Mesothelial cell of epicardium (in vitro differentiated cells): ENCODE measurements at regions not wholly inside any gene's neighbourhood (a gene's known extent, or its start where the extent isn't known, plus 50 kb on each side); places are given as distances from the start of the nearest gene placed in this dataset.

Experiments
- DNase-seq, 2 experiments: peaks; one replicate each; pipeline ENCODE4 v3.0.0; 2021; ENCODE audit warnings: low spot score in 2 of 2; ENCODE audit not compliant: unreplicated experiment in 2 of 2
- H3K27ac Mint-ChIP-seq: 2 replicates; pipeline ENCODE4 v1.8.0; 2021; ENCODE audit warnings: mixed read lengths
- H3K27me3 Mint-ChIP-seq: 2 replicates; pipeline ENCODE4 v1.8.0; 2021; ENCODE audit warnings: low read depth, mixed read lengths
- H3K36me3 Mint-ChIP-seq: 2 replicates; pipeline ENCODE4 v1.8.0; 2021; ENCODE audit warnings: mixed read lengths
- H3K4me1 Mint-ChIP-seq: 2 replicates; pipeline ENCODE4 v1.8.0; 2021; ENCODE audit warnings: mixed read lengths
- H3K4me3 Mint-ChIP-seq: 2 replicates; pipeline ENCODE4 v1.8.0; 2021; ENCODE audit warnings: mild to moderate bottlenecking, moderate library complexity, mixed read lengths
- H3K9me3 Mint-ChIP-seq: 2 replicates; pipeline ENCODE4 v1.8.0; 2021; ENCODE audit warnings: mixed read lengths
- CTCF ChIP-seq: fragments of 200-600 bp; sonication (generic); IDR thresholded peaks from one replicate; pipeline ENCODE4 v1.5.0; 2021; ENCODE audit warnings: antibody characterized with exemption; ENCODE audit not compliant: unreplicated experiment

- no peaks in the 10 kb centered on the region for H3K27me3 Mint-ChIP-seq
- H3K4me3 Mint-ChIP-seq, result no peak overlapping the region
- peaks cover 1% of the 10 kb centered on the region for H3K4me1 Mint-ChIP-seq
- H3K9me3 Mint-ChIP-seq, result no peaks in the 10 kb centered on the region
- no peak for TF ChIP-seq CTCF
- no peaks in the 10 kb centered on the region for H3K36me3 Mint-ChIP-seq
- no peak overlapping the region for H3K27ac Mint-ChIP-seq
- no peak for DNase-seq
These were observed 515.8 kb upstream of the ZFHX3 start for GRCh38 chr16:73563709-73564108.

- TF ChIP-seq CTCF, result no peak
- H3K9me3 Mint-ChIP-seq, result no peaks in the 10 kb centered on the region
- H3K36me3 Mint-ChIP-seq, result no peaks in the 10 kb centered on the region
- no peaks in the 10 kb centered on the region for H3K27me3 Mint-ChIP-seq
- no peak overlapping the region for H3K27ac Mint-ChIP-seq
- DNase-seq, result no peak
- no peak overlapping the region for H3K4me3 Mint-ChIP-seq
- no peaks in the 10 kb centered on the region for H3K4me1 Mint-ChIP-seq
These were observed 512.6 kb upstream of the ZFHX3 start for GRCh38 chr16:73560497-73560896.

GRCh38 chr16:73558219-73558618 lies 510.3 kb upstream of the ZFHX3 start:
- H3K36me3 Mint-ChIP-seq, result no peaks in the 10 kb centered on the region
- H3K9me3 Mint-ChIP-seq, result no peaks in the 10 kb centered on the region
- DNase-seq, result no peak
- no peak overlapping the region for H3K4me3 Mint-ChIP-seq
- no peak overlapping the region for H3K27ac Mint-ChIP-seq
- peaks cover 10% of the 10 kb centered on the region for H3K4me1 Mint-ChIP-seq
- no peaks in the 10 kb centered on the region for H3K27me3 Mint-ChIP-seq
- no peak for TF ChIP-seq CTCF

- no peaks in the 10 kb centered on the region for H3K9me3 Mint-ChIP-seq
These were observed 506.2 kb upstream of the ZFHX3 start for GRCh38 chr16:73553941-73554660.

GRCh38 chr16:73549984-73550631 lies 502.2 kb upstream of the ZFHX3 start:
- no peak for TF ChIP-seq CTCF
- no peaks in the 10 kb centered on the region for H3K9me3 Mint-ChIP-seq

More at GRCh38 chr16:73553941-73554660, 506.2 kb upstream of the ZFHX3 start:
- H3K27me3 Mint-ChIP-seq, result no peaks in the 10 kb centered on the region
- H3K36me3 Mint-ChIP-seq, result no peaks in the 10 kb centered on the region
- no peak for TF ChIP-seq CTCF
- DNase-seq, result no peak
- no peak overlapping the region for H3K27ac Mint-ChIP-seq
- H3K4me1 Mint-ChIP-seq, result peaks cover 39% of the 10 kb centered on the region
- no peak overlapping the region for H3K4me3 Mint-ChIP-seq

More at GRCh38 chr16:73549984-73550631, 502.2 kb upstream of the ZFHX3 start:
- Mint-ChIP-seq H3K4me3 (no peak overlapping the region), H3K27ac (peak overlapping the region; percentile 62), H3K36me3 (no peaks in the 10 kb centered on the region), H3K27me3 (no peaks in the 10 kb centered on the region), H3K4me1 (peaks cover 67% of the 10 kb centered on the region)
- no peak for DNase-seq
